Caco-2 (cell line): ENCODE measurements at regions not wholly inside any gene's neighbourhood (a gene's known extent, or its start where the extent isn't known, plus 50 kb on each side); places are given as distances from the start of the nearest gene placed in this dataset.

Source experiments
- BruUV-seq: library from RNA; stranded (reverse); fragments of 400-500 nt; replicated peaks from 2 replicates; lab custom pipeline; 2021; lab: Mats Ljungman, UMichigan
- CTCF ChIA-PET: fragments of 300-600 bp; sonication (Branson Sonifier 250); formaldehyde crosslinking; loops from one replicate; lab custom pipeline; 2022; ENCODE audit warnings: antibody characterized with exemption; lab: Charles Lee
- POLR2A ChIA-PET: fragments of 300-600 bp; sonication (Branson Sonifier 250); formaldehyde crosslinking; loops from one replicate; lab custom pipeline; 2022; ENCODE audit warnings: antibody characterized with exemption; lab: Charles Lee
- DNase-seq, 2 experiments: peaks; one replicate each; pipeline versions ENCODE4 v3.0.0 to v3.0.0-alpha.2; 2020 to 2022
- H3K27me3 ChIP-seq: replicated peaks from 2 replicates; pipeline ENCODE4 v1.6.0; 2011; ENCODE audit warnings: low read length; ENCODE audit not compliant: control insufficient read depth, insufficient read depth
- H3K36me3 ChIP-seq: 2 replicates; pipeline ENCODE4 v1.5.1; 2011; ENCODE audit warnings: low read length; ENCODE audit not compliant: control insufficient read depth, insufficient read depth
- H3K4me1 ChIP-seq: fragments of 250-450 bp; sonication (Bioruptor Pico); 2 replicates; pipeline ENCODE4 v1.5.1; 2020; ENCODE audit warnings: mild to moderate bottlenecking
- H3K4me3 ChIP-seq: 2 replicates; pipeline ENCODE4 v1.5.1; 2011; ENCODE audit warnings: low read depth, mild to moderate bottlenecking, control low read depth, low read length
- H3K9me3 ChIP-seq: fragments of 250-450 bp; sonication (Bioruptor Pico); 2 replicates; pipeline ENCODE4 v1.5.1; 2020; ENCODE audit warnings: mild to moderate bottlenecking, moderate library complexity
- H3K27ac Mint-ChIP-seq: one replicate; pipeline ENCODE4 v1.8.0; 2022; ENCODE audit warnings: mixed read lengths; ENCODE audit not compliant: unreplicated experiment
- H3K27me3 Mint-ChIP-seq: one replicate; pipeline ENCODE4 v1.8.0; 2022; ENCODE audit warnings: mixed read lengths; ENCODE audit not compliant: insufficient read depth, unreplicated experiment
- H3K36me3 Mint-ChIP-seq: one replicate; pipeline ENCODE4 v1.8.0; 2022; ENCODE audit warnings: mild to moderate bottlenecking, mixed read lengths; ENCODE audit not compliant: insufficient read depth, unreplicated experiment
- H3K4me1 Mint-ChIP-seq: one replicate; pipeline ENCODE4 v1.8.0; 2022; ENCODE audit warnings: low read depth, mixed read lengths; ENCODE audit not compliant: unreplicated experiment
- H3K4me3 Mint-ChIP-seq: one replicate; pipeline ENCODE4 v1.8.0; 2022; ENCODE audit warnings: mild to moderate bottlenecking, moderate library complexity, mixed read lengths; ENCODE audit not compliant: unreplicated experiment
- H3K9me3 Mint-ChIP-seq: one replicate; pipeline ENCODE4 v1.8.0; 2022; ENCODE audit warnings: mixed read lengths; ENCODE audit not compliant: unreplicated experiment
- intact Hi-C: fragments of 100-400 bp; cut with micrococcal nuclease; formaldehyde crosslinking; loops from one replicate; pipeline ENCODE4 v1.10.0; 2022; ENCODE audit not compliant: unreplicated experiment
- TF ChIP-seq, protein P1 (sequence below), 2 experiments: fragments of 200-600 bp in 1 of 2; IDR thresholded peaks; 1 replicate in 1 of 2; 2 replicates in 1 of 2; pipeline versions ENCODE4 v1.5.1 to v1.8.0; 2011 to 2022; ENCODE audit warnings: antibody characterized with exemption in 1 of 2, control low read depth in 1 of 2, inconsistent platforms in 1 of 2, low read depth in 1 of 2, low read length in 1 of 2, mild to moderate bottlenecking in 1 of 2, moderate library complexity in 1 of 2; ENCODE audit not compliant: insufficient read depth in 1 of 2, severe bottlenecking in 1 of 2, unreplicated experiment in 1 of 2

DNA sequence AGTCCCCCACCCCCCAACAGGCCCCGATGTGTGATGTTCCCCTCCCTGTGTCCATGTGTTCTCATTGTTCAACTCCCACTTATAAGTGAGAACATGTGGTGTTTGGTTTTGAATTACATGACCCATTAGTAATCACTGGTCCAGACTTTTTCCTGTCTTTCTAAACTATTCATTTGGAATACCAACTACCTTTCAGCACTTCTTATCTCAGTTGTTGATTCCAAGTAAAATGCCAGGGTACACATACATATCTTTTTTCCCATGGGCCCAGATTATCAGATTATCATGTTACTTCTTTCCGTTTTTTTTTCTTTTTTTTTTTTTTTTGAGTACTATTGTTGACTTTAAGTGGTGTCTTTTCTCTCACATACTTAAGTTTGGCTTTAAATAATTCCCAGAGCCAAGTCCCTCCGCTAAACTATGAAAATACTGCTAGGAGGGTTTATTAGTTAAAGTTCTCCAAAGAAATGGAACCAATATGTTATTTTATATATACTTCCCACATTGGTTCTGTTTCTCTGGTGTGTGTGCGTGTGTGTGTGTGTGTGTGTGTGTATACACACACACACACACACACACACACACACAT lies 389.3 kb downstream of the IRS1 start:
- H3K4me1 ChIP-seq: peaks cover 19% of the 10 kb centered on the region
- Mint-ChIP-seq H3K4me3 (no peak overlapping the region), H3K27ac (no peak overlapping the region), H3K9me3 (peaks cover 32% of the 10 kb centered on the region), H3K4me1 (peaks cover 7% of the 10 kb centered on the region), H3K36me3 (no peaks in the 10 kb centered on the region), H3K27me3 (no peaks in the 10 kb centered on the region)
- ChIA-PET CTCF (no interaction called here), POLR2A (no interaction called here)
- intact Hi-C loops: no loop called here
- no peaks in the 10 kb centered on the region for H3K27me3 ChIP-seq
- no peak for DNase-seq
- no peaks in the 10 kb centered on the region for H3K36me3 ChIP-seq
- H3K4me3 ChIP-seq: no peak overlapping the region
- H3K9me3 ChIP-seq: no peaks in the 10 kb centered on the region
- TF ChIP-seq, protein P1, sequence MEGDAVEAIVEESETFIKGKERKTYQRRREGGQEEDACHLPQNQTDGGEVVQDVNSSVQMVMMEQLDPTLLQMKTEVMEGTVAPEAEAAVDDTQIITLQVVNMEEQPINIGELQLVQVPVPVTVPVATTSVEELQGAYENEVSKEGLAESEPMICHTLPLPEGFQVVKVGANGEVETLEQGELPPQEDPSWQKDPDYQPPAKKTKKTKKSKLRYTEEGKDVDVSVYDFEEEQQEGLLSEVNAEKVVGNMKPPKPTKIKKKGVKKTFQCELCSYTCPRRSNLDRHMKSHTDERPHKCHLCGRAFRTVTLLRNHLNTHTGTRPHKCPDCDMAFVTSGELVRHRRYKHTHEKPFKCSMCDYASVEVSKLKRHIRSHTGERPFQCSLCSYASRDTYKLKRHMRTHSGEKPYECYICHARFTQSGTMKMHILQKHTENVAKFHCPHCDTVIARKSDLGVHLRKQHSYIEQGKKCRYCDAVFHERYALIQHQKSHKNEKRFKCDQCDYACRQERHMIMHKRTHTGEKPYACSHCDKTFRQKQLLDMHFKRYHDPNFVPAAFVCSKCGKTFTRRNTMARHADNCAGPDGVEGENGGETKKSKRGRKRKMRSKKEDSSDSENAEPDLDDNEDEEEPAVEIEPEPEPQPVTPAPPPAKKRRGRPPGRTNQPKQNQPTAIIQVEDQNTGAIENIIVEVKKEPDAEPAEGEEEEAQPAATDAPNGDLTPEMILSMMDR (IDR thresholded peaks at IDR 0.05; ENCODE audit: insufficient read depth in 1 of 2, low read depth in 1 of 2, low read length in 1 of 2, severe bottlenecking in 1 of 2, unreplicated experiment in 1 of 2): no peak
- BruUV-seq: no TSS peak

DNA sequence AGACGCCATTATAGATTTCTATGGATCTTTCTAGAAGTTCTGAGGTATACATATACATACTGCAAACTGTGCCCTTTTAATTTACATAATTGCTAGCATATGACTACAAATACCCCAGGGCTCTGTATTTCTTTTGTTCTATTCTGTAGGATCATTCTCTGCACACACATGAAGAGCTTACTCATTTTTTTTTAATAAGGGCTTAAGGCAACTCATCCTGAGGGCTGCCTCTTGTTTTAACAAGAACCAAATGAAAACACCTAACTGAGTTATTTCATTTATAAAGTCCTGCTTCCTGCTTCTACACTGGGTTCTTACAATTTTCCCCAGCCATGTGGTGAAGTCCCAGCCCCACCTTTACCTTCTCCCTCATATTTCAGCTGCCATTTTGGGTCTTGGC lies 390.5 kb downstream of the IRS1 start:
- peaks cover 7% of the 10 kb centered on the region for H3K4me1 Mint-ChIP-seq
- CTCF ChIA-PET: no interaction called here
- H3K27ac Mint-ChIP-seq: no peak overlapping the region

DNA sequence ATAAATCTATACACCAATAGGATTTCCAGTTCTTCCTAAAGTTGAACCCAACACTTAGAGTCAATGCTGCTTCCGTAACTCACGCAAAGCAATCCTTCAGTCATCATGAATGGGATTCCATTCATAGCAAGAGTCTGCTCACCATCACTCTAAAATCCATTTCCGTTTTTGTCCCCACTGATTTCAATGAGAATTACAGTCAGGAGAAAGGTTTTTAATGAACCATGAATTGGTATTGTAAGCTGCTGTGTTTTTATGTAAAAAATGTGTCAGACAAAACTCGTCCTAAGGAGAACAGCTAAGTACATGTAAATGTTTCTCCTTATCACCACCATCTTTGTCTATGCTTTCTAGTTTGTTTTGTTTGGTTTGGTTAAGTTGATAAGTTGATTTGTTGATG lies 391.5 kb downstream of the IRS1 start:
- no TSS peak for BruUV-seq
- no peaks in the 10 kb centered on the region for H3K36me3 ChIP-seq
- no peak for DNase-seq
- H3K9me3 ChIP-seq: no peaks in the 10 kb centered on the region
- Mint-ChIP-seq H3K4me3 (no peak overlapping the region), H3K9me3 (peaks cover 32% of the 10 kb centered on the region), H3K27ac (no peak overlapping the region), H3K36me3 (no peaks in the 10 kb centered on the region), H3K4me1 (peaks cover 7% of the 10 kb centered on the region), H3K27me3 (no peaks in the 10 kb centered on the region)
- peaks cover 19% of the 10 kb centered on the region for H3K4me1 ChIP-seq
- intact Hi-C loops: no loop called here
- H3K27me3 ChIP-seq: no peaks in the 10 kb centered on the region
- ChIA-PET CTCF (no interaction called here), POLR2A (no interaction called here)
- TF ChIP-seq, protein P1 (IDR thresholded peaks at IDR 0.05; ENCODE audit: insufficient read depth in 1 of 2, low read depth in 1 of 2, low read length in 1 of 2, severe bottlenecking in 1 of 2, unreplicated experiment in 1 of 2): no peak
- H3K4me3 ChIP-seq: no peak overlapping the region

More for the DNA sequence above, 390.5 kb downstream of the IRS1 start:
- POLR2A ChIA-PET: no interaction called here
- no TSS peak for BruUV-seq
- Mint-ChIP-seq H3K27me3 (no peaks in the 10 kb centered on the region), H3K4me3 (no peak overlapping the region), H3K36me3 (no peaks in the 10 kb centered on the region), H3K9me3 (peaks cover 32% of the 10 kb centered on the region)
- TF ChIP-seq, protein P1 (IDR thresholded peaks at IDR 0.05; ENCODE audit: insufficient read depth in 1 of 2, low read depth in 1 of 2, low read length in 1 of 2, severe bottlenecking in 1 of 2, unreplicated experiment in 1 of 2): no peak
- Histone ChIP-seq H3K27me3 (no peaks in the 10 kb centered on the region), H3K9me3 (no peaks in the 10 kb centered on the region), H3K36me3 (no peaks in the 10 kb centered on the region), H3K4me3 (no peak overlapping the region), H3K4me1 (peaks cover 19% of the 10 kb centered on the region)
- intact Hi-C loops: no loop called here
- DNase-seq: no peak
